ENCODE measurements at regions not wholly inside any gene's neighbourhood (a gene's known extent, or its start where the extent isn't known, plus 50 kb on each side); places are given as distances from the start of the nearest gene placed in this dataset.
"Not testable (repeated sequence)": the region's sequence is repeated elsewhere in the genome, so short reads cannot be mapped to it uniquely, and the experiment has no call there.

DNA sequence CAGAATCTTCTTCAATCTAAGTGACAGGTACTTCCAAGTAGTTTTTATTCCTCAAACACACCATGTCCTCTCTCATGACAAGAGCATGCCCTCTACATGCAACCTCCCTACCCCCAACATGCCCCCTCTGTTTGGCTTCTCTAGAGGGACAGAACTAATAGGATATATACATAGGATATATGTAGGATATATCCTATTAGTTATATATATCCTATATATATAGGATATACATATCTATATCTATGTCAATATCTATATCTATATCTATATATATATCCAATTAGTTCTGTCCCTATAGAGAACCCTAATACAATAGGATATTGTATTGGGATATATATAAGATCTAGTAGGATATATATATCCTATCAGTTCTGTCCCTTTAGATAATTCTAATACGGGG lies 701.9 kb upstream of the MIR17HG start:
- no peak overlapping the region for H3K27ac ChIP-seq (ENCODE audit: low read depth, low read length, severe bottlenecking)
- H3K9me3 ChIP-seq (ENCODE audit: control insufficient read depth, low read length), result peaks cover 12% of the 10 kb centered on the region
- no peaks in the 10 kb centered on the region for H3K36me3 ChIP-seq (ENCODE audit: control insufficient read depth, insufficient read depth, low read length)
- H3K4me1 ChIP-seq (ENCODE audit: control insufficient read depth, insufficient read depth, low read length, poor library complexity, severe bottlenecking), result peaks cover 3% of the 10 kb centered on the region
- H3K4me3 ChIP-seq (ENCODE audit: extremely low read depth, insufficient read depth, low read length, poor library complexity, severe bottlenecking), result no peak overlapping the region
- no CpG with 5 or more reads among the region's 1 CpG for WGBS, 2 experiments (ENCODE audit: insufficient coverage in 2 of 2)

GRCh38 chr13:90648497-90648896 lies 699.0 kb upstream of the MIR17HG start:
- Histone ChIP-seq H3K4me1 (ENCODE audit: control insufficient read depth, insufficient read depth, low read length, poor library complexity, severe bottlenecking) (no peaks in the 10 kb centered on the region), H3K36me3 (ENCODE audit: control insufficient read depth, insufficient read depth, low read length) (no peaks in the 10 kb centered on the region), H3K27ac (ENCODE audit: low read depth, low read length, severe bottlenecking) (no peak overlapping the region), H3K9me3 (ENCODE audit: control insufficient read depth, low read length) (peaks cover 24% of the 10 kb centered on the region), H3K4me3 (ENCODE audit: extremely low read depth, insufficient read depth, low read length, poor library complexity, severe bottlenecking) (no peak overlapping the region)

DNA sequence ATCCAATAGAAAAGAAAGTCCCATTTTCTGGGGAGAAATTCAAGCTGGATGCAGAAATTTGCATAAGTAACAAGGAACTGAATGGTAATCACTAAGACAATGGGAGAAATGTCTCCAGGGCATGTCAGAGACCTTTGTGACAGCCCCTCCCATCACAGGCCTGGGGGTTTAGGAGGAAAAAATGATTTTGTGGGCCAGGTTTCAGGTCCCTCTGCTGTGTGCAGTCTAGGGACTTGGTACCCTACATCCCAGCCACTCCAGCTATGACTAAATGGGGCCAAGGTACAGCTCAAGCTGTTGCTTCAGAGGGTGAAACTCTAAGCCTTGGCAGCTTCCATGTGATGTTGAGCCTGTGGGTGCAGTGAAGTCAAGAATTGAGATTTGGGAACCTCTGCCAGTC lies 695.5 kb upstream of the MIR17HG start:
- Histone ChIP-seq H3K27ac (ENCODE audit: low read depth, low read length, severe bottlenecking) (no peak overlapping the region), H3K4me1 (ENCODE audit: control insufficient read depth, insufficient read depth, low read length, poor library complexity, severe bottlenecking) (no peaks in the 10 kb centered on the region), H3K9me3 (ENCODE audit: control insufficient read depth, low read length) (peaks cover 18% of the 10 kb centered on the region), H3K36me3 (ENCODE audit: control insufficient read depth, insufficient read depth, low read length) (no peaks in the 10 kb centered on the region), H3K4me3 (ENCODE audit: extremely low read depth, insufficient read depth, low read length, poor library complexity, severe bottlenecking) (no peak overlapping the region)

- Histone ChIP-seq H3K36me3 (ENCODE audit: control insufficient read depth, insufficient read depth, low read length) (no peaks in the 10 kb centered on the region), H3K27ac (ENCODE audit: low read depth, low read length, severe bottlenecking) (no peak overlapping the region), H3K9me3 (ENCODE audit: control insufficient read depth, low read length) (peaks cover 18% of the 10 kb centered on the region), H3K4me3 (ENCODE audit: extremely low read depth, insufficient read depth, low read length, poor library complexity, severe bottlenecking) (no peak overlapping the region), H3K4me1 (ENCODE audit: control insufficient read depth, insufficient read depth, low read length, poor library complexity, severe bottlenecking) (no peaks in the 10 kb centered on the region)
- no CpG with 5 or more reads among the region's 1 CpG for WGBS, 2 experiments (ENCODE audit: insufficient coverage in 2 of 2)
These were observed 692.5 kb upstream of the MIR17HG start for GRCh38 chr13:90654970-90655369.

DNA sequence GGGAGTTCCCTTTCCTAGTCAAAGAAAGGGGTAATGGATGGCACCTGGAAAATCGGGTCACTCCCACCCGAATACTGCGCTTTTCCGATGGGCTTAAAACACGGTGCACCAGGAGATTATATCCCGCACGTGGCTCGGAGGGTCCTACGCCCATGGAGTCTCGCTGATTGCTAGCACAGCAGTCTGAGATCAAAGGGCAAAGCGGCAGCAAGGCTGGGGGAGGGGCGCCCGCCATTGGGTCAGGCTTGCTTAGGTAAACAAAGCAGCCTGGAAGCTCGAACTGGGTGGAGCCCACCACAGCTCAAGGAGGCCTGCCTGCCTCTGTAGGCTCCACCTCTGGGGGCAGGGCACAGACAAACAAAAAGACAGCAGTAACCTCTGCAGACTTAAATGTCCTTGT lies 683.3 kb upstream of the MIR17HG start:
- not testable (repeated sequence) for H3K36me3 ChIP-seq (ENCODE audit: control insufficient read depth, insufficient read depth, low read length); H3K9me3 ChIP-seq (ENCODE audit: control insufficient read depth, low read length); H3K27ac ChIP-seq (ENCODE audit: low read depth, low read length, severe bottlenecking); H3K4me1 ChIP-seq (ENCODE audit: control insufficient read depth, insufficient read depth, low read length, poor library complexity, severe bottlenecking); H3K4me3 ChIP-seq (ENCODE audit: extremely low read depth, insufficient read depth, low read length, poor library complexity, severe bottlenecking)
- 98 to 100% methylated on average over 3 to 10 of the region's 14 CpGs for WGBS, 2 experiments (ENCODE audit: insufficient coverage in 2 of 2)

DNA sequence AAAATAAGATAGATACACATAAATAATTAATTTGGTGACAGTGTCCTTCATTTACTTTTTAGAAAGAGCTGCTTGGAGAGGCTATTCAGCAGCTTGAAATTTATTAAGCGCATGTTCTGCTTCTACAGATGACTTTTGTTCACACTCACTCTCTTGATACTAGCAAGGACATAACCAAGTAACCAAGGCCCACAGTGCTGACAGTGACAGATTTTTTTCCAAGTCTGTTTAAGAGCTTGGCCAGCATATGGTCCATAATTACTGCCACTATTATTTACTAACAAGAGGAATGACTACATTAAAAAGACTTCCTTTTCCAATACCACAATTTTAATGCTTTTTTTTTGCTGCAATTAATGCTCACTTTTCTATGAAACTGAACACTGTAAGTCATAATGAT lies 673.7 kb upstream of the MIR17HG start:
- no peaks in the 10 kb centered on the region for H3K4me1 ChIP-seq (ENCODE audit: control insufficient read depth, insufficient read depth, low read length, poor library complexity, severe bottlenecking)
- no peak overlapping the region for H3K27ac ChIP-seq (ENCODE audit: low read depth, low read length, severe bottlenecking)
- no peak overlapping the region for H3K4me3 ChIP-seq (ENCODE audit: extremely low read depth, insufficient read depth, low read length, poor library complexity, severe bottlenecking)
- H3K36me3 ChIP-seq (ENCODE audit: control insufficient read depth, insufficient read depth, low read length), result no peaks in the 10 kb centered on the region
- no peaks in the 10 kb centered on the region for H3K9me3 ChIP-seq (ENCODE audit: control insufficient read depth, low read length)
- 100% methylated on average over 1 of the region's 1 CpG; no CpG with 5 or more reads in 1 of the 2 experiments for WGBS, 2 experiments (ENCODE audit: insufficient coverage in 2 of 2)

GRCh38 chr13:90675129-90675528 lies 672.4 kb upstream of the MIR17HG start:
- Histone ChIP-seq H3K4me1 (ENCODE audit: control insufficient read depth, insufficient read depth, low read length, poor library complexity, severe bottlenecking) (no peaks in the 10 kb centered on the region), H3K9me3 (ENCODE audit: control insufficient read depth, low read length) (no peaks in the 10 kb centered on the region), H3K27ac (ENCODE audit: low read depth, low read length, severe bottlenecking) (no peak overlapping the region), H3K4me3 (ENCODE audit: extremely low read depth, insufficient read depth, low read length, poor library complexity, severe bottlenecking) (no peak overlapping the region), H3K36me3 (ENCODE audit: control insufficient read depth, insufficient read depth, low read length) (no peaks in the 10 kb centered on the region)
- WGBS, 2 experiments (ENCODE audit: insufficient coverage in 2 of 2), result 92% methylated on average over 2 of the region's 2 CpGs; no CpG with 5 or more reads in 1 of the 2 experiments

DNA sequence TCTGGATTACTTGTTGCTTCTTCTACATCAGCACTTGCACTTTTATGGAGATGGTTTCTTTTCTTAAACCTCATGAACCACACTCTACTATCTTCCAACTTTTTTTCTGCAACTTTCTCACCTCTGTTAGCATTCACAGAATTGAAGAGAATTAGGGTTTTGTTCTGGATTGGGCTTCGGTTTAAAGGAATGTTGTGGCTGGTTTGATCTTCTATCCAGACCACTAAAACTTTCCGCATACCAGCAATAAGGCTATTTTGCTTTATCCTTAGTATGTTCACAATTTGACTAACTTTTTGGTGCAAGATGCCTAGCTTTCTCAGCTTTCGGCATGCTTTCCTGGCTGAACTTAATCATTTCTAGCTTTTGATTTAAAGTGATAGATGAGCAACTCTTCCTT lies 666.7 kb upstream of the MIR17HG start:
- H3K4me3 ChIP-seq (ENCODE audit: extremely low read depth, insufficient read depth, low read length, poor library complexity, severe bottlenecking), result no peak overlapping the region
- H3K9me3 ChIP-seq (ENCODE audit: control insufficient read depth, low read length), result no peaks in the 10 kb centered on the region
- 80% methylated on average over 1 of the region's 3 CpGs; no CpG with 5 or more reads in 1 of the 2 experiments for WGBS, 2 experiments (ENCODE audit: insufficient coverage in 2 of 2)
- H3K4me1 ChIP-seq (ENCODE audit: control insufficient read depth, insufficient read depth, low read length, poor library complexity, severe bottlenecking), result no peaks in the 10 kb centered on the region
- no peak overlapping the region for H3K27ac ChIP-seq (ENCODE audit: low read depth, low read length, severe bottlenecking)
- no peaks in the 10 kb centered on the region for H3K36me3 ChIP-seq (ENCODE audit: control insufficient read depth, insufficient read depth, low read length)

DNA sequence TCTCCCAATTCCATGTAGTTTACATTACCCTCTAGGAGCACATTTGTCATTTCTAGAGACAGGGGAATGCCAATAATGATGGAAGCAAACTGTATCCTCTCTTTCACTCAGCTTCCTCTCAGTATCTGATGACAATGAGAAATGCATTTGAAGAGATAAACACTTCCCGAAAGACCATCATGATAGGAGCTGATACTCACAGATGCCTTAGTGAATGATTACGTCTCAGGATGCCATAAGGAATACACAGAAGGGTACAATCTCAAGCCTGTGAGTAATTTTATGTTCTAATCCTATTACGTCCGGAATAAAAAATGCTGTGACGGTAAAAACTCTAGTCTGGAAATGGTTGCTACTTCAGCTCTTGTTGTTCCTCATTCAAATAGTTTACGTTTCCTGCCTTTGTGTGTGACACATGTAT lies 663.8 kb upstream of the MIR17HG start:
- WGBS, 2 experiments (ENCODE audit: insufficient coverage in 2 of 2), result 88 to 89% methylated on average over 4 to 5 of the region's 6 CpGs
- H3K4me3 ChIP-seq (ENCODE audit: extremely low read depth, insufficient read depth, low read length, poor library complexity, severe bottlenecking), result no peak overlapping the region
- no peaks in the 10 kb centered on the region for H3K36me3 ChIP-seq (ENCODE audit: control insufficient read depth, insufficient read depth, low read length)
- H3K9me3 ChIP-seq (ENCODE audit: control insufficient read depth, low read length), result no peaks in the 10 kb centered on the region
- H3K4me1 ChIP-seq (ENCODE audit: control insufficient read depth, insufficient read depth, low read length, poor library complexity, severe bottlenecking), result no peaks in the 10 kb centered on the region
- no peak overlapping the region for H3K27ac ChIP-seq (ENCODE audit: low read depth, low read length, severe bottlenecking)

DNA sequence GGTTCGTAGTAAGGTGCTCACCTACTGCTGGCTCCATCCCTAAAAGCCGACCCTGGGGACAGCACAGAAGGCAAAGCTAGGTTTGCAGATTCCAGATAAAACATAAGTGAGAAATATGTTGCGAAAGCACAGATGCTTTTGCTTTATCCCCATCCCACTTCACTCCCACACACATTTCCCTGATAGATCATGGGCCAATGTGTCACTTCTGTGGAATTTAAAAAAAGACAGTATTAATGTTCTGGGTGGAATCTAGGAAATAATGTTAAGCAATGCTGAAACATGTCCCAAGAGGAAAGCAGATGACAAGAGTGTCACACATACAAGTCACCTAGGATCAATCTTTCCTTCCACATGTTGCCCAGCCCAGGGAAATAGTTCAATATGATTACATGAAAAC lies 661.0 kb upstream of the MIR17HG start:
- Histone ChIP-seq H3K27ac (ENCODE audit: low read depth, low read length, severe bottlenecking) (no peak overlapping the region), H3K4me3 (ENCODE audit: extremely low read depth, insufficient read depth, low read length, poor library complexity, severe bottlenecking) (no peak overlapping the region)

DNA sequence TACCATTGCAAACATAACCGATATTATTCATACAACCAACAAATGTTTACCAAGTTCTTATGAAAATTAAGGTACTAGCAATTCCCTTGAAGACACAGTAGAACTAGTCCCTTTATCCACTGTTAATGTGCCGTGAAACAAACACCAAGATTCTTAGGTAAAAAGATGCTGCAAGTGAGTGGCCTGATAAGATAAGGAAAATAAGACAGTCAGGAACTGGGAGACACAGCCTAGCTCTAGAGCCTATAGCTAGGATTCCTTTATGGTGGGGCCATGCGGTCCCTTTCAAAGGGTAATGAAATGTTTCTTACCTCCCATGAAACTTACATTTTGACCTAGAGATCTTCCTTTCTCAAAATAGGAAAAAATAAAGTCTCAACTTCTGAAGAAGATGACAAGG lies 658.4 kb upstream of the MIR17HG start:
- Histone ChIP-seq H3K9me3 (ENCODE audit: control insufficient read depth, low read length) (no peaks in the 10 kb centered on the region), H3K4me1 (ENCODE audit: control insufficient read depth, insufficient read depth, low read length, poor library complexity, severe bottlenecking) (no peaks in the 10 kb centered on the region), H3K4me3 (ENCODE audit: extremely low read depth, insufficient read depth, low read length, poor library complexity, severe bottlenecking) (no peak overlapping the region), H3K36me3 (ENCODE audit: control insufficient read depth, insufficient read depth, low read length) (no peaks in the 10 kb centered on the region), H3K27ac (ENCODE audit: low read depth, low read length, severe bottlenecking) (no peak overlapping the region)
- 100% methylated on average over 1 of the region's 3 CpGs; no CpG with 5 or more reads in 1 of the 2 experiments for WGBS, 2 experiments (ENCODE audit: insufficient coverage in 2 of 2)

More for the DNA sequence above, 661.0 kb upstream of the MIR17HG start:
- H3K9me3 ChIP-seq (ENCODE audit: control insufficient read depth, low read length), result no peaks in the 10 kb centered on the region
- H3K36me3 ChIP-seq (ENCODE audit: control insufficient read depth, insufficient read depth, low read length), result no peaks in the 10 kb centered on the region
- H3K4me1 ChIP-seq (ENCODE audit: control insufficient read depth, insufficient read depth, low read length, poor library complexity, severe bottlenecking), result no peaks in the 10 kb centered on the region
- 80% methylated on average over 1 of the region's 3 CpGs; no CpG with 5 or more reads in 1 of the 2 experiments for WGBS, 2 experiments (ENCODE audit: insufficient coverage in 2 of 2)

Measured in mesodermal cell (in vitro differentiated cells).